Omental fat pad (tissue), 3 donors: ENCODE measurements at regions not wholly inside any gene's neighbourhood (a gene's known extent, or its start where the extent isn't known, plus 50 kb on each side); places are given as distances from the start of the nearest gene placed in this dataset.

ENCODE experiments used
- ATAC-seq: fragments of 150-250 bp; one replicate; pipeline ENCODE4 v1.9.1; 2016; ENCODE audit warnings: mild to moderate bottlenecking, moderate library complexity; ENCODE audit not compliant: low FRiP score
- DNase-seq: peaks from one replicate; pipeline ENCODE4 v3.0.0-alpha.2; 2019; ENCODE audit warnings: low spot score
- TF ChIP-seq, protein P1 (sequence below), 3 donors: fragments of 450-650 bp; IDR thresholded peaks; one replicate each; pipeline ENCODE4 v1.5.1; 2016 to 2017; ENCODE audit warnings: antibody characterized with exemption in 3 of 3, mild to moderate bottlenecking in 3 of 3, moderate library complexity in 2 of 3

GRCh38 chr14:101049511-101049910 is 146.0 kb upstream of the RTL1 start:
- DNase-seq, result no peak
- TF ChIP-seq, protein P1, sequence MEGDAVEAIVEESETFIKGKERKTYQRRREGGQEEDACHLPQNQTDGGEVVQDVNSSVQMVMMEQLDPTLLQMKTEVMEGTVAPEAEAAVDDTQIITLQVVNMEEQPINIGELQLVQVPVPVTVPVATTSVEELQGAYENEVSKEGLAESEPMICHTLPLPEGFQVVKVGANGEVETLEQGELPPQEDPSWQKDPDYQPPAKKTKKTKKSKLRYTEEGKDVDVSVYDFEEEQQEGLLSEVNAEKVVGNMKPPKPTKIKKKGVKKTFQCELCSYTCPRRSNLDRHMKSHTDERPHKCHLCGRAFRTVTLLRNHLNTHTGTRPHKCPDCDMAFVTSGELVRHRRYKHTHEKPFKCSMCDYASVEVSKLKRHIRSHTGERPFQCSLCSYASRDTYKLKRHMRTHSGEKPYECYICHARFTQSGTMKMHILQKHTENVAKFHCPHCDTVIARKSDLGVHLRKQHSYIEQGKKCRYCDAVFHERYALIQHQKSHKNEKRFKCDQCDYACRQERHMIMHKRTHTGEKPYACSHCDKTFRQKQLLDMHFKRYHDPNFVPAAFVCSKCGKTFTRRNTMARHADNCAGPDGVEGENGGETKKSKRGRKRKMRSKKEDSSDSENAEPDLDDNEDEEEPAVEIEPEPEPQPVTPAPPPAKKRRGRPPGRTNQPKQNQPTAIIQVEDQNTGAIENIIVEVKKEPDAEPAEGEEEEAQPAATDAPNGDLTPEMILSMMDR (IDR thresholded peaks at IDR 0.05), result no peak

GRCh38 chr14:101049942-101050341 is 146.4 kb upstream of the RTL1 start:
- TF ChIP-seq, protein P1 (IDR thresholded peaks at IDR 0.05), result no peak
- ATAC-seq, result no peak

More at GRCh38 chr14:101049511-101049910, 146.0 kb upstream of the RTL1 start:
- no peak for ATAC-seq

DNA sequence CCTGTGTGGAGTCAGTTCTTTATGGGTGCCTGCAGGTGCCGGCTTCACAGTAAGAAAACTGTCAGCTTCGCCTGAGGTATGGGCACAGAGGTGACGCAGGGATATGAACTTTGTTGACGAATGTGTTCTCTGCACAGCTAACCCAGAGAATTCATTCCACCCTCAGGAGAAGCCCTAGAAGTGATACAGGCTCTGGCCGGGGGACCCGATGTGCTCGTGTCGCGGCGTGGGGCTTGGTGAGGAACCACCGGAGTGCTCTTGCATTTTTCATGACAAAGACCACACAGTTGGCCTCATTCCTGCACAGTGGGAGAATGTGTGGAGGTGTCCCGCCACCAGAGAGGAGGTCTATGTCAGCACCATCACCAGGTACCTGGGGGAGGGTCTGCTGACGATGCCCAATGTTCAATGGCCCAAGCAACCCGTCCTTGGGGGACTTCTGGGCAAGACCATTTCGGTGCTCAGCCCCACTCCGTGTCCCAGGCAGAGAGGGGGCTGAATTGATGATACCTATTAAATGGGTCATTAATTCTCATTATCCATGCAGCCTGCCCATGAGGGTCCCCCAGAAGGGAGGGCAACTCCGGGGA is 147.5 kb upstream of the RTL1 start:
- TF ChIP-seq, protein P1 (IDR thresholded peaks at IDR 0.05), result no peak
- DNase-seq (no peak), ATAC-seq (no peak)

More at GRCh38 chr14:101049942-101050341, 146.4 kb upstream of the RTL1 start:
- DNase-seq, result no peak

GRCh38 chr14:101054671-101055070 is 151.1 kb upstream of the RTL1 start:
- TF ChIP-seq, protein P1 (IDR thresholded peaks at IDR 0.05), result no peak
- DNase-seq, result no peak

GRCh38 chr14:101055106-101055662 is 151.7 kb upstream of the RTL1 start:
- DNase-seq (no peak), ATAC-seq (no peak)
- TF ChIP-seq, protein P1 (IDR thresholded peaks at IDR 0.05), result no peak

More at GRCh38 chr14:101054671-101055070, 151.1 kb upstream of the RTL1 start:
- ATAC-seq, result no peak

DNA sequence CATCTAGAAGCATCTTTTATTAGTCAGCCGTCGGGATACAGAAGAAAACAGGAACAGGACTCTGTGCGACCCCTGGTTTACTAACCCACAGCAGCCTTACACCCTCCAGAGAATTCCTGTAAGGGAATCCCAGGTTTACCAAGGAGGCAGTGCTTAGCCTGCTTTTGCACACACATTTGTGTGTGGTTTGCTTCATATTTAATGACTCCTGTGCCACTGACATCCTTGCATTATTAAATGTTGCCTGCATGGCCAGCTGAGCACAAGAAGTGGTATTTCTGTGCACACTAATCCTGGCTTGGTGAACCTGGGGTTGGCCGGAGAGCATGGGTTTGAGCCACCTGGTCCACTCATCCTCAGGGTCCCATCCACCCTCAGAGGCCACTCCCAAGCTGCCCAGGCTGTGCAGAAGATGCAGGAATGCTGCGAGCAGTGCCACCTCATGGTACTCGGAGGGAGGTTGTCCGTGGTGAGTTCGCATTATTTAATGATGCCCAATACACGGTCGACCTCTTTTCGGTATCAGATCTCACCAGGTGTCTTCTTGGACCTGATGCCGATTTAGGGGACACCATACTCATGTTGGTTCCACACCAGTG is 152.4 kb upstream of the RTL1 start:
- ATAC-seq, result no peak
- DNase-seq, result no peak
- TF ChIP-seq, protein P1 (IDR thresholded peaks at IDR 0.05), result no peak

GRCh38 chr14:101056446-101056845 is 152.9 kb upstream of the RTL1 start:
- ATAC-seq (no peak), DNase-seq (no peak)
- TF ChIP-seq, protein P1 (IDR thresholded peaks at IDR 0.05), result no peak
